HG03060 (cell line): ENCODE measurements at regions not wholly inside any gene's neighbourhood (a gene's known extent, or its start where the extent isn't known, plus 50 kb on each side); places are given as distances from the start of the nearest gene placed in this dataset.
A peak's percentile ranks its signal among the peaks of the same experiment; 100 is the strongest.

Experiments used
- ATAC-seq: cut with Tn5 transposase; IDR thresholded peaks from one replicate; pipeline ENCODE4 v1.9.1; 2021; ENCODE audit warnings: low read depth, moderate number of reproducible peaks; ENCODE audit not compliant: unreplicated experiment

GRCh38 chr1:221149111-221149510 is 269.9 kb downstream of the HLX start:
- ATAC-seq, result no peak

GRCh38 chr1:221149555-221150075 is 270.4 kb downstream of the HLX start:
- no peak for ATAC-seq

- no peak for ATAC-seq
Observed at GRCh38 chr1:221150996-221151395, 271.8 kb downstream of the HLX start.

GRCh38 chr1:221154932-221155331 is 275.7 kb downstream of the HLX start:
- ATAC-seq, result no peak

- peak; percentile 88 for ATAC-seq
Observed at GRCh38 chr1:221157026-221157761, 278.0 kb downstream of the HLX start.

- no peak for ATAC-seq
Observed at GRCh38 chr1:221159608-221160007, 280.4 kb downstream of the HLX start.

GRCh38 chr1:221161571-221162041 is 282.4 kb downstream of the HLX start:
- no peak for ATAC-seq

- no peak for ATAC-seq
Observed at GRCh38 chr1:221162352-221162751, 283.1 kb downstream of the HLX start.

GRCh38 chr1:221162939-221163338 is 283.7 kb downstream of the HLX start:
- no peak for ATAC-seq

- no peak for ATAC-seq
Observed at GRCh38 chr1:221164029-221164428, 284.8 kb downstream of the HLX start.

- ATAC-seq, result no peak
Observed at GRCh38 chr1:221164951-221165838, 286.0 kb downstream of the HLX start.

GRCh38 chr1:221165839-221166500 is 286.7 kb downstream of the HLX start:
- ATAC-seq, result no peak

GRCh38 chr1:221166559-221167318 is 287.5 kb downstream of the HLX start:
- ATAC-seq, result peak; percentile 82

- no peak for ATAC-seq
Observed at GRCh38 chr1:221169447-221169889, 290.2 kb downstream of the HLX start.

- no peak for ATAC-seq
Observed at GRCh38 chr1:221170171-221170570, 290.9 kb downstream of the HLX start.

- no peak for ATAC-seq
Observed at GRCh38 chr1:221171768-221172167, 292.5 kb downstream of the HLX start.

- no peak for ATAC-seq
Observed at GRCh38 chr1:221172841-221173240, 293.6 kb downstream of the HLX start.

- no peak for ATAC-seq
Observed at GRCh38 chr1:221174330-221174993, 295.2 kb downstream of the HLX start.

- ATAC-seq, result no peak
Observed at GRCh38 chr1:221175249-221175648, 296.0 kb downstream of the HLX start.
